Fibroblast of villous mesenchyme (primary cell): ENCODE measurements at regions not wholly inside any gene's neighbourhood (a gene's known extent, or its start where the extent isn't known, plus 50 kb on each side); places are given as distances from the start of the nearest gene placed in this dataset.

Source experiments
- DNase-seq: peaks from one replicate; pipeline ENCODE4 v3.0.0-alpha.2; 2010; ENCODE audit warnings: low read depth
- H3K4me3 ChIP-seq: 2 replicates; pipeline ENCODE4 v1.5.1; 2011; ENCODE audit warnings: low read depth, mild to moderate bottlenecking, low read length
- CTCF ChIP-seq: IDR thresholded peaks from 2 replicates; pipeline ENCODE4 v1.5.1; 2012; ENCODE audit warnings: low read depth, mild to moderate bottlenecking, low read length; ENCODE audit not compliant: insufficient read depth

DNA sequence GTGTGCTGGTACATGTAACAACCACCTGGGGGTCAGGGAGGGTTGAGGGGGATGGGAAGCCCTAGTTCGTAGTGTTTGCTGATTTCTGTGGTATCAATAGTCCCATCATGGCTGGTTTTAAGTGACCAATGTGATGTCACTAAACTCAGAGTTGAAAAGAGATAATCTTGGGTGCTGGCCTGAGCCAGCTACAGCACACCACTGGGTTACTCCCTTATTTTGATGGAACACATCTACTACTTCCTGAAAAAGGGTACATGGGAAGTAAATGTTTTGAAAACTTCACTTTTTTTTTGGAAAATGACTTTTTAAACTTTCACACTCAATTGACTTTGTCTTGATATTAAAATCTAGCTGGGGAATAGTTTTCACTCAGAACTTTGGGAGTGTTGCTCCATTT lies 87.0 kb upstream of the CXCR4 start:
- no peak overlapping the region for H3K4me3 ChIP-seq
- TF ChIP-seq CTCF = no peak
- no peak for DNase-seq

DNA sequence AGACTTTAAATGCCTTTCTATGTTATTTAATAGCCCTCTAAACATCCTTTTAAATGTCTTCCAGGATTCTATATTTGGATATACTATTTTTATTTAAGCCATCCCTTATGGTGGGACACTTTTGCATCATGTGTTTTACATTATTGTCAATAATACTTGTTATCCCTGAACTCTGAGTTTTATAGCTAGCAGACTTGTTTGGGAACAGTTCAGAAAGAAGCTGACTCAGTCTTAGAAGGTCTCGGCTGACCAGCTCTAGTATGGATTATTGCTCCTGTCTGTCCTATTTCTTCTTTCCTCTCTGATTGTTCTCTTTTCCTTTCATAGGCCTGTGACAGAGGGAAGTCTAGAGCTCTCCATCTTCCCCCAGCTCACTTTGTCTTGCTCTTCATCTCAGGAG lies 77.3 kb upstream of the CXCR4 start:
- no peak for TF ChIP-seq CTCF
- no peak overlapping the region for H3K4me3 ChIP-seq
- DNase-seq = no peak

DNA sequence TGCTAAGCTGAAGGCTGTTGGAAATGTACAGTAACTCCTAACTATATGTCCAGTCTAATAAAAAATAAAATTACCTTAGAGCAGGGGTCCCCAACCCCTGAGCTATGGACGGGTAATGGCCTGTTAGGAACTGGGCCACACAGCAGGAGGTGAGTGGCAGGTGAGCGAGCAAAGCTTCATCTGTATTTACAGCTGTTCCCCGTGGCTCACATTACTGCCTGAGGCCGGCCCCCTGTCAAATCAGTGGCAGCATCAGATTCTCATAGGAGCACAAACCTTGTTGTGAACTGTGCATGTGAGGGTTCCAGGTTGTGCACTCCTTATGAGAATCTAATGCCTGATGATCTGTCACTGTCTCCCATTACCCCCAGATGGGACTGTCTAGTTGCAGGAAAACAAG lies 73.1 kb upstream of the CXCR4 start:
- TF ChIP-seq CTCF = no peak

GRCh38 chr2:136189221-136189782 lies 71.4 kb upstream of the CXCR4 start:
- TF ChIP-seq CTCF = no peak
- DNase-seq = no peak
- H3K4me3 ChIP-seq = no peak overlapping the region

More for the DNA sequence above, 73.1 kb upstream of the CXCR4 start:
- H3K4me3 ChIP-seq = no peak overlapping the region
- no peak for DNase-seq

GRCh38 chr2:136188086-136188485 lies 70.1 kb upstream of the CXCR4 start:
- DNase-seq = no peak
- no peak overlapping the region for H3K4me3 ChIP-seq
- TF ChIP-seq CTCF = no peak

GRCh38 chr2:136185981-136186776 lies 68.2 kb upstream of the CXCR4 start:
- no peak overlapping the region for H3K4me3 ChIP-seq
- DNase-seq = no peak
- no peak for TF ChIP-seq CTCF
